H1 (cell line): ENCODE measurements at regions not wholly inside any gene's neighbourhood (a gene's known extent, or its start where the extent isn't known, plus 50 kb on each side); places are given as distances from the start of the nearest gene placed in this dataset.

Source experiments
- NANOG ChIP-seq: IDR thresholded peaks from 2 replicates; pipeline ENCODE4 v1.6.1; 2011; ENCODE audit warnings: low read length, low read depth, mild to moderate bottlenecking, inconsistent platforms; ENCODE audit not compliant: insufficient read depth, poor library complexity, severe bottlenecking
- TF ChIP-seq, protein P1 (sequence below): fragments of 300-600 bp; sonication (generic); IDR thresholded peaks from 2 replicates; pipeline ENCODE4 v1.7.1; 2012; ENCODE audit warnings: low read length, moderate library complexity, mild to moderate bottlenecking, inconsistent platforms; ENCODE audit not compliant: insufficient replicate concordance
- TF ChIP-seq, protein P2 (sequence below): IDR thresholded peaks from 2 replicates; pipeline ENCODE4 v1.6.1; 2012; ENCODE audit warnings: inconsistent platforms

DNA sequence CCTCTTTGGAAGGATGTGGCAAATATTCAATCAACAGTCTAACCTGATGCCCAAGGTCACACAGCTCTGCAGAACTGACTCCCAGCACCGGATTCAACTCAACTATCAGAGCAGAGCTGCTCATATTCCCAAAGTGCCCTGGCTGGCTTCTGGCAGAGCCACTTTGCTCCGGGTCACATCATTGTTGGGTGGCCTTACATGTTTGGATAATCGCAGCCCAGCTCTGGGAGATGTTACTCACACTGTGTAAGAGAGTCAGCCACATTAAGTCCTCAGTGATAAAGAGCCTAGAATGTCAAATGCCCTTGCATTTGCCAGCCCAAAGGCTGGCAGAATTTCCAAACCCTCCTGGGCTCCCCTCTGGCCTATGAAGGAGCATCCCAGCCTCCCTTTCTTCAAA is 79.8 kb upstream of the PDE1C start (continued):
- TF ChIP-seq, protein P1, sequence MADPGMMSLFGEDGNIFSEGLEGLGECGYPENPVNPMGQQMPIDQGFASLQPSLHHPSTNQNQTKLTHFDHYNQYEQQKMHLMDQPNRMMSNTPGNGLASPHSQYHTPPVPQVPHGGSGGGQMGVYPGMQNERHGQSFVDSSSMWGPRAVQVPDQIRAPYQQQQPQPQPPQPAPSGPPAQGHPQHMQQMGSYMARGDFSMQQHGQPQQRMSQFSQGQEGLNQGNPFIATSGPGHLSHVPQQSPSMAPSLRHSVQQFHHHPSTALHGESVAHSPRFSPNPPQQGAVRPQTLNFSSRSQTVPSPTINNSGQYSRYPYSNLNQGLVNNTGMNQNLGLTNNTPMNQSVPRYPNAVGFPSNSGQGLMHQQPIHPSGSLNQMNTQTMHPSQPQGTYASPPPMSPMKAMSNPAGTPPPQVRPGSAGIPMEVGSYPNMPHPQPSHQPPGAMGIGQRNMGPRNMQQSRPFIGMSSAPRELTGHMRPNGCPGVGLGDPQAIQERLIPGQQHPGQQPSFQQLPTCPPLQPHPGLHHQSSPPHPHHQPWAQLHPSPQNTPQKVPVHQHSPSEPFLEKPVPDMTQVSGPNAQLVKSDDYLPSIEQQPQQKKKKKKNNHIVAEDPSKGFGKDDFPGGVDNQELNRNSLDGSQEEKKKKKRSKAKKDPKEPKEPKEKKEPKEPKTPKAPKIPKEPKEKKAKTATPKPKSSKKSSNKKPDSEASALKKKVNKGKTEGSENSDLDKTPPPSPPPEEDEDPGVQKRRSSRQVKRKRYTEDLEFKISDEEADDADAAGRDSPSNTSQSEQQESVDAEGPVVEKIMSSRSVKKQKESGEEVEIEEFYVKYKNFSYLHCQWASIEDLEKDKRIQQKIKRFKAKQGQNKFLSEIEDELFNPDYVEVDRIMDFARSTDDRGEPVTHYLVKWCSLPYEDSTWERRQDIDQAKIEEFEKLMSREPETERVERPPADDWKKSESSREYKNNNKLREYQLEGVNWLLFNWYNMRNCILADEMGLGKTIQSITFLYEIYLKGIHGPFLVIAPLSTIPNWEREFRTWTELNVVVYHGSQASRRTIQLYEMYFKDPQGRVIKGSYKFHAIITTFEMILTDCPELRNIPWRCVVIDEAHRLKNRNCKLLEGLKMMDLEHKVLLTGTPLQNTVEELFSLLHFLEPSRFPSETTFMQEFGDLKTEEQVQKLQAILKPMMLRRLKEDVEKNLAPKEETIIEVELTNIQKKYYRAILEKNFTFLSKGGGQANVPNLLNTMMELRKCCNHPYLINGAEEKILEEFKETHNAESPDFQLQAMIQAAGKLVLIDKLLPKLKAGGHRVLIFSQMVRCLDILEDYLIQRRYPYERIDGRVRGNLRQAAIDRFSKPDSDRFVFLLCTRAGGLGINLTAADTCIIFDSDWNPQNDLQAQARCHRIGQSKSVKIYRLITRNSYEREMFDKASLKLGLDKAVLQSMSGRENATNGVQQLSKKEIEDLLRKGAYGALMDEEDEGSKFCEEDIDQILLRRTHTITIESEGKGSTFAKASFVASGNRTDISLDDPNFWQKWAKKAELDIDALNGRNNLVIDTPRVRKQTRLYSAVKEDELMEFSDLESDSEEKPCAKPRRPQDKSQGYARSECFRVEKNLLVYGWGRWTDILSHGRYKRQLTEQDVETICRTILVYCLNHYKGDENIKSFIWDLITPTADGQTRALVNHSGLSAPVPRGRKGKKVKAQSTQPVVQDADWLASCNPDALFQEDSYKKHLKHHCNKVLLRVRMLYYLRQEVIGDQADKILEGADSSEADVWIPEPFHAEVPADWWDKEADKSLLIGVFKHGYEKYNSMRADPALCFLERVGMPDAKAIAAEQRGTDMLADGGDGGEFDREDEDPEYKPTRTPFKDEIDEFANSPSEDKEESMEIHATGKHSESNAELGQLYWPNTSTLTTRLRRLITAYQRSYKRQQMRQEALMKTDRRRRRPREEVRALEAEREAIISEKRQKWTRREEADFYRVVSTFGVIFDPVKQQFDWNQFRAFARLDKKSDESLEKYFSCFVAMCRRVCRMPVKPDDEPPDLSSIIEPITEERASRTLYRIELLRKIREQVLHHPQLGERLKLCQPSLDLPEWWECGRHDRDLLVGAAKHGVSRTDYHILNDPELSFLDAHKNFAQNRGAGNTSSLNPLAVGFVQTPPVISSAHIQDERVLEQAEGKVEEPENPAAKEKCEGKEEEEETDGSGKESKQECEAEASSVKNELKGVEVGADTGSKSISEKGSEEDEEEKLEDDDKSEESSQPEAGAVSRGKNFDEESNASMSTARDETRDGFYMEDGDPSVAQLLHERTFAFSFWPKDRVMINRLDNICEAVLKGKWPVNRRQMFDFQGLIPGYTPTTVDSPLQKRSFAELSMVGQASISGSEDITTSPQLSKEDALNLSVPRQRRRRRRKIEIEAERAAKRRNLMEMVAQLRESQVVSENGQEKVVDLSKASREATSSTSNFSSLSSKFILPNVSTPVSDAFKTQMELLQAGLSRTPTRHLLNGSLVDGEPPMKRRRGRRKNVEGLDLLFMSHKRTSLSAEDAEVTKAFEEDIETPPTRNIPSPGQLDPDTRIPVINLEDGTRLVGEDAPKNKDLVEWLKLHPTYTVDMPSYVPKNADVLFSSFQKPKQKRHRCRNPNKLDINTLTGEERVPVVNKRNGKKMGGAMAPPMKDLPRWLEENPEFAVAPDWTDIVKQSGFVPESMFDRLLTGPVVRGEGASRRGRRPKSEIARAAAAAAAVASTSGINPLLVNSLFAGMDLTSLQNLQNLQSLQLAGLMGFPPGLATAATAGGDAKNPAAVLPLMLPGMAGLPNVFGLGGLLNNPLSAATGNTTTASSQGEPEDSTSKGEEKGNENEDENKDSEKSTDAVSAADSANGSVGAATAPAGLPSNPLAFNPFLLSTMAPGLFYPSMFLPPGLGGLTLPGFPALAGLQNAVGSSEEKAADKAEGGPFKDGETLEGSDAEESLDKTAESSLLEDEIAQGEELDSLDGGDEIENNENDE: no peak
- TF ChIP-seq, protein P2, sequence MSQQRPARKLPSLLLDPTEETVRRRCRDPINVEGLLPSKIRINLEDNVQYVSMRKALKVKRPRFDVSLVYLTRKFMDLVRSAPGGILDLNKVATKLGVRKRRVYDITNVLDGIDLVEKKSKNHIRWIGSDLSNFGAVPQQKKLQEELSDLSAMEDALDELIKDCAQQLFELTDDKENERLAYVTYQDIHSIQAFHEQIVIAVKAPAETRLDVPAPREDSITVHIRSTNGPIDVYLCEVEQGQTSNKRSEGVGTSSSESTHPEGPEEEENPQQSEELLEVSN: no peak
- no peak for TF ChIP-seq NANOG
